ENCODE measurements at regions not wholly inside any gene's neighbourhood (a gene's known extent, or its start where the extent isn't known, plus 50 kb on each side); places are given as distances from the start of the nearest gene placed in this dataset.

- no peak overlapping the region for H3K4me2 ChIP-seq
- H3K4me3 ChIP-seq = no peak overlapping the region
- no peaks in the 10 kb centered on the region for H4K20me1 ChIP-seq (ENCODE audit: insufficient read depth, poor library complexity, severe bottlenecking)
- no peak for DNase-seq (ENCODE audit: low spot score)
- no peaks in the 10 kb centered on the region for H3K36me3 ChIP-seq (replicated peaks; ENCODE audit: insufficient read depth, low read depth)
- H3K27me3 ChIP-seq = no peaks in the 10 kb centered on the region
- H2AFZ ChIP-seq = no peak overlapping the region
- H3K9me2 ChIP-seq (replicated peaks; ENCODE audit: insufficient read depth) = no peaks in the 10 kb centered on the region
- H3K27ac ChIP-seq = no peak overlapping the region
- no peaks in the 10 kb centered on the region for H3K79me2 ChIP-seq
- H3K9me3 ChIP-seq (ENCODE audit: low read depth) = no peaks in the 10 kb centered on the region
- WGBS (ENCODE audit: low lambda C conversion rate, missing lambda C conversion rate) = 81% methylated on average over 3 of the region's 3 CpGs
- H3K4me1 ChIP-seq (ENCODE audit: insufficient read depth) = peaks cover 14% of the 10 kb centered on the region
- no peak for TF ChIP-seq EZH2 (IDR thresholded peaks at IDR 0.05; ENCODE audit: borderline replicate concordance)
- TF ChIP-seq EZH2phosphoT487 (IDR thresholded peaks at IDR 0.05; ENCODE audit: low read depth, severe bottlenecking, unreplicated experiment) = no peak
- no peak for TF ChIP-seq CTCF (IDR thresholded peaks at IDR 0.05; ENCODE audit: poor library complexity)
Observed at GRCh38 chr13:99652901-99653300, 151.6 kb downstream of the TM9SF2 start.

- Histone ChIP-seq H3K4me1 (ENCODE audit: insufficient read depth) (peaks cover 9% of the 10 kb centered on the region), H3K36me3 (replicated peaks; ENCODE audit: insufficient read depth, low read depth) (no peaks in the 10 kb centered on the region), H2AFZ (no peak overlapping the region), H3K27me3 (no peaks in the 10 kb centered on the region), H3K9me3 (ENCODE audit: low read depth) (no peaks in the 10 kb centered on the region), H3K9me2 (replicated peaks; ENCODE audit: insufficient read depth) (no peaks in the 10 kb centered on the region), H3K4me2 (no peak overlapping the region), H4K20me1 (ENCODE audit: insufficient read depth, poor library complexity, severe bottlenecking) (no peaks in the 10 kb centered on the region), H3K4me3 (no peak overlapping the region), H3K27ac (no peak overlapping the region), H3K79me2 (no peaks in the 10 kb centered on the region)
- DNase-seq (ENCODE audit: low spot score) = no peak
- TF ChIP-seq EZH2 (IDR thresholded peaks at IDR 0.05; ENCODE audit: borderline replicate concordance) = no peak
- TF ChIP-seq EZH2phosphoT487 (IDR thresholded peaks at IDR 0.05; ENCODE audit: low read depth, severe bottlenecking, unreplicated experiment) = no peak
- TF ChIP-seq CTCF (IDR thresholded peaks at IDR 0.05; ENCODE audit: poor library complexity) = no peak
- 92% methylated on average over 1 of the region's 1 CpG for WGBS (ENCODE audit: low lambda C conversion rate, missing lambda C conversion rate)
Observed at GRCh38 chr13:99652141-99652540, 150.9 kb downstream of the TM9SF2 start.

- Histone ChIP-seq H3K27ac (no peak overlapping the region), H3K4me1 (ENCODE audit: insufficient read depth) (no peaks in the 10 kb centered on the region), H4K20me1 (ENCODE audit: insufficient read depth, poor library complexity, severe bottlenecking) (no peaks in the 10 kb centered on the region), H3K4me3 (no peak overlapping the region), H3K27me3 (no peaks in the 10 kb centered on the region), H3K9me2 (replicated peaks; ENCODE audit: insufficient read depth) (no peaks in the 10 kb centered on the region), H3K79me2 (no peaks in the 10 kb centered on the region), H3K9me3 (ENCODE audit: low read depth) (no peaks in the 10 kb centered on the region), H3K36me3 (replicated peaks; ENCODE audit: insufficient read depth, low read depth) (no peaks in the 10 kb centered on the region), H2AFZ (no peak overlapping the region), H3K4me2 (no peak overlapping the region)
- DNase-seq (ENCODE audit: low spot score) = no peak
- WGBS (ENCODE audit: low lambda C conversion rate, missing lambda C conversion rate) = 88% methylated on average over 5 of the region's 5 CpGs
- TF ChIP-seq EZH2 (IDR thresholded peaks at IDR 0.05; ENCODE audit: borderline replicate concordance) (no peak), CTCF (IDR thresholded peaks at IDR 0.05; ENCODE audit: poor library complexity) (no peak), EZH2phosphoT487 (IDR thresholded peaks at IDR 0.05; ENCODE audit: low read depth, severe bottlenecking, unreplicated experiment) (no peak)
Observed at GRCh38 chr13:99651016-99651415, 149.7 kb downstream of the TM9SF2 start.

DNA sequence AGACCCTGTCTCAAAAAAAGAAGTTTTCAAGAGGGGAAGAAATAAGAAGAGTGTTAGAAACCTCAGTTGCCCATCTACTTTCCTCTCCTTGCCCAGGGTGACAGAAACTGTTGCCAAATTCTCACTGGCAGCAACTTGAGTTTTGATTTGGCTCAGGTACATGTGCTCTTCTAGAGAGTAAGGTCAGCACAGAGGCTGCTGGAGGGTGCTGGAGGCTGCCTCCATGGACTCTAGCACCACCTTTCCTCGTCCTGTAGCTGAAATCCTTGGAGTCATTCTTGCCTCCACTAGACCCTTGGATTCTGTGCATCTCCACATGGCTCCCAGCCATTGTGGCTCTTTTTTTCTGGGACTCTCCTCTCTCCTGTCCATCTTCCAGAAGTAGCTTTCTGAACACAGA is 149.1 kb downstream of the TM9SF2 start:
- H3K27ac ChIP-seq = no peak overlapping the region
- no peak for DNase-seq (ENCODE audit: low spot score)
- no peaks in the 10 kb centered on the region for H3K79me2 ChIP-seq
- H3K4me1 ChIP-seq (ENCODE audit: insufficient read depth) = no peaks in the 10 kb centered on the region
- WGBS (ENCODE audit: low lambda C conversion rate, missing lambda C conversion rate) = 85% methylated on average over 1 of the region's 1 CpG
- H3K36me3 ChIP-seq (replicated peaks; ENCODE audit: insufficient read depth, low read depth) = no peaks in the 10 kb centered on the region
- no peak overlapping the region for H3K4me2 ChIP-seq
- no peak overlapping the region for H3K4me3 ChIP-seq
- no peak overlapping the region for H2AFZ ChIP-seq
- no peaks in the 10 kb centered on the region for H3K27me3 ChIP-seq
- no peaks in the 10 kb centered on the region for H3K9me3 ChIP-seq (ENCODE audit: low read depth)
- TF ChIP-seq EZH2 (IDR thresholded peaks at IDR 0.05; ENCODE audit: borderline replicate concordance) = no peak
- TF ChIP-seq EZH2phosphoT487 (IDR thresholded peaks at IDR 0.05; ENCODE audit: low read depth, severe bottlenecking, unreplicated experiment) = no peak
- no peak for TF ChIP-seq CTCF (IDR thresholded peaks at IDR 0.05; ENCODE audit: poor library complexity)
- no peaks in the 10 kb centered on the region for H3K9me2 ChIP-seq (replicated peaks; ENCODE audit: insufficient read depth)
- no peaks in the 10 kb centered on the region for H4K20me1 ChIP-seq (ENCODE audit: insufficient read depth, poor library complexity, severe bottlenecking)

Measured in hepatocyte (in vitro differentiated cells).